ENCODE measurements at regions not wholly inside any gene's neighbourhood (a gene's known extent, or its start where the extent isn't known, plus 50 kb on each side); places are given as distances from the start of the nearest gene placed in this dataset.

- H3K27ac ChIP-seq (ENCODE audit: low read depth in 1 of 2, low read length in 1 of 2): no peak overlapping the region
- H3K36me3 ChIP-seq (ENCODE audit: control insufficient read depth in 4 of 4, insufficient read depth in 4 of 4, low read length in 4 of 4): no peaks in the 10 kb centered on the region
- H3K4me3 ChIP-seq: no peak overlapping the region
- ATAC-seq (ENCODE audit: insufficient read depth, low FRiP score) (no peak), DNase-seq (no peak)
- no peaks in the 10 kb centered on the region for H3K27me3 ChIP-seq (ENCODE audit: control insufficient read depth in 3 of 3, insufficient read depth in 3 of 3, low read length in 2 of 3)
- TF ChIP-seq CTCF (IDR thresholded peaks at IDR 0.05; ENCODE audit: control extremely low read depth, extremely low read depth): no peak
- no peaks in the 10 kb centered on the region for H3K9me3 ChIP-seq (ENCODE audit: control insufficient read depth in 4 of 4, insufficient read depth in 3 of 4, low read length in 3 of 4)
- no peak overlapping the region for H3K9ac ChIP-seq (ENCODE audit: insufficient read depth in 1 of 2, low read length in 2 of 2)
- no peaks in the 10 kb centered on the region for H3K4me1 ChIP-seq (ENCODE audit: control insufficient read depth in 5 of 5, insufficient read depth in 5 of 5, low read length in 5 of 5)
Measured at GRCh38 chr13:75978818-75979217, 342.7 kb downstream of the LMO7 start.

- no peaks in the 10 kb centered on the region for H3K4me1 ChIP-seq (ENCODE audit: control insufficient read depth in 5 of 5, insufficient read depth in 5 of 5, low read length in 5 of 5)
- 79 to 85% methylated on average over 4 of the region's 4 CpGs for WGBS, 2 donors
- H3K36me3 ChIP-seq (ENCODE audit: control insufficient read depth in 4 of 4, insufficient read depth in 4 of 4, low read length in 4 of 4): no peaks in the 10 kb centered on the region
- H3K4me3 ChIP-seq: no peak overlapping the region
- no peak for ATAC-seq (ENCODE audit: insufficient read depth, low FRiP score)
- H3K9me3 ChIP-seq (ENCODE audit: control insufficient read depth in 4 of 4, insufficient read depth in 3 of 4, low read length in 3 of 4): no peaks in the 10 kb centered on the region
- no peak for TF ChIP-seq CTCF (IDR thresholded peaks at IDR 0.05; ENCODE audit: control extremely low read depth, extremely low read depth)
- peak in 1 of 3 donors; percentile 6 for DNase-seq
- no peak overlapping the region for H3K9ac ChIP-seq (ENCODE audit: insufficient read depth in 1 of 2, low read length in 2 of 2)
- H3K27me3 ChIP-seq (ENCODE audit: control insufficient read depth in 3 of 3, insufficient read depth in 3 of 3, low read length in 2 of 3): no peaks in the 10 kb centered on the region
- no peak overlapping the region for H3K27ac ChIP-seq (ENCODE audit: low read depth in 1 of 2, low read length in 1 of 2)
Measured at GRCh38 chr13:75968103-75968838, 332.1 kb downstream of the LMO7 start.

GRCh38 chr13:75963302-75963701 lies 327.2 kb downstream of the LMO7 start:
- peak in 1 of 3 donors; percentile 25 for DNase-seq
- Histone ChIP-seq H3K4me3 (no peak overlapping the region), H3K36me3 (ENCODE audit: control insufficient read depth in 4 of 4, insufficient read depth in 4 of 4, low read length in 4 of 4) (no peaks in the 10 kb centered on the region), H3K27ac (ENCODE audit: low read depth in 1 of 2, low read length in 1 of 2) (no peak overlapping the region), H3K27me3 (ENCODE audit: control insufficient read depth in 3 of 3, insufficient read depth in 3 of 3, low read length in 2 of 3) (no peaks in the 10 kb centered on the region), H3K9me3 (ENCODE audit: control insufficient read depth in 4 of 4, insufficient read depth in 3 of 4, low read length in 3 of 4) (no peaks in the 10 kb centered on the region), H3K4me1 (ENCODE audit: control insufficient read depth in 5 of 5, insufficient read depth in 5 of 5, low read length in 5 of 5) (peaks cover 0 to 4% (median 0%) of the 10 kb centered on the region in 5 donors), H3K9ac (ENCODE audit: insufficient read depth in 1 of 2, low read length in 2 of 2) (no peak overlapping the region)
- 16 to 54% methylated on average over 4 of the region's 4 CpGs for WGBS, 2 donors
- ATAC-seq (ENCODE audit: insufficient read depth, low FRiP score): no peak
- no peak for TF ChIP-seq CTCF (IDR thresholded peaks at IDR 0.05; ENCODE audit: control extremely low read depth, extremely low read depth)

- no peaks in the 10 kb centered on the region for H3K36me3 ChIP-seq (ENCODE audit: control insufficient read depth in 4 of 4, insufficient read depth in 4 of 4, low read length in 4 of 4)
- H3K9ac ChIP-seq (ENCODE audit: insufficient read depth in 1 of 2, low read length in 2 of 2): no peak overlapping the region
- ATAC-seq (ENCODE audit: insufficient read depth, low FRiP score) (no peak), DNase-seq (no peak)
- H3K4me1 ChIP-seq (ENCODE audit: control insufficient read depth in 5 of 5, insufficient read depth in 5 of 5, low read length in 5 of 5): peaks cover 0 to 4% (median 0%) of the 10 kb centered on the region in 5 donors
- 58 to 74% methylated on average over 2 of the region's 2 CpGs for WGBS, 2 donors
- no peaks in the 10 kb centered on the region for H3K9me3 ChIP-seq (ENCODE audit: control insufficient read depth in 4 of 4, insufficient read depth in 3 of 4, low read length in 3 of 4)
- no peak overlapping the region for H3K27ac ChIP-seq (ENCODE audit: low read depth in 1 of 2, low read length in 1 of 2)
- H3K27me3 ChIP-seq (ENCODE audit: control insufficient read depth in 3 of 3, insufficient read depth in 3 of 3, low read length in 2 of 3): no peaks in the 10 kb centered on the region
- no peak for TF ChIP-seq CTCF (IDR thresholded peaks at IDR 0.05; ENCODE audit: control extremely low read depth, extremely low read depth)
- no peak overlapping the region for H3K4me3 ChIP-seq
Measured at GRCh38 chr13:75961911-75962310, 325.8 kb downstream of the LMO7 start.

Measured in lung (tissue), 11 donors.